ENCODE measurements at regions not wholly inside any gene's neighbourhood (a gene's known extent, or its start where the extent isn't known, plus 50 kb on each side); places are given as distances from the start of the nearest gene placed in this dataset.

DNA sequence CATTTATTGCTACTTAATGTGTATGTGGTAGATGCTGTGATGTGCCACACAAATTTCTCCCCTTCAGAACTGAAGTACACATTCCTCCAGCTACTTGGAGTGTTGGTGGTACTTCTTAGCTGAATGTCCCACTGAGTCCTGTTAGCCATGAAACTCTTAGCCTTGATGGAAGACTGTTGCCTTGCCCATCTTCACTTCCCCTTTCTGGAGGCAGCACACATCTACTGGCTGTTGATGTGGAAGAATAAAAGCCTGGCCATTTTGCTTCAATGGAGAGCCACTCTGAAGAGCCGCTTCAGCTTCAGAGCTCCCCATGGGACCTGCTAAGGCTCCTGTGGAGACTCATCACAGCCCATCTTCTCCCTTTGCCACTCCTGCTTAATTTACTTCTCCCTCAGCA, 157.7 kb upstream of the PITX2 start:
- no peak for TF ChIP-seq POLR2A (IDR thresholded peaks at IDR 0.05; ENCODE audit: low read length)
- TF ChIP-seq JUNB (IDR thresholded peaks at IDR 0.05): no peak
- TF ChIP-seq, protein P1, sequence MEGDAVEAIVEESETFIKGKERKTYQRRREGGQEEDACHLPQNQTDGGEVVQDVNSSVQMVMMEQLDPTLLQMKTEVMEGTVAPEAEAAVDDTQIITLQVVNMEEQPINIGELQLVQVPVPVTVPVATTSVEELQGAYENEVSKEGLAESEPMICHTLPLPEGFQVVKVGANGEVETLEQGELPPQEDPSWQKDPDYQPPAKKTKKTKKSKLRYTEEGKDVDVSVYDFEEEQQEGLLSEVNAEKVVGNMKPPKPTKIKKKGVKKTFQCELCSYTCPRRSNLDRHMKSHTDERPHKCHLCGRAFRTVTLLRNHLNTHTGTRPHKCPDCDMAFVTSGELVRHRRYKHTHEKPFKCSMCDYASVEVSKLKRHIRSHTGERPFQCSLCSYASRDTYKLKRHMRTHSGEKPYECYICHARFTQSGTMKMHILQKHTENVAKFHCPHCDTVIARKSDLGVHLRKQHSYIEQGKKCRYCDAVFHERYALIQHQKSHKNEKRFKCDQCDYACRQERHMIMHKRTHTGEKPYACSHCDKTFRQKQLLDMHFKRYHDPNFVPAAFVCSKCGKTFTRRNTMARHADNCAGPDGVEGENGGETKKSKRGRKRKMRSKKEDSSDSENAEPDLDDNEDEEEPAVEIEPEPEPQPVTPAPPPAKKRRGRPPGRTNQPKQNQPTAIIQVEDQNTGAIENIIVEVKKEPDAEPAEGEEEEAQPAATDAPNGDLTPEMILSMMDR (IDR thresholded peaks at IDR 0.05): no peak
- no peak for TF ChIP-seq PHF8 (IDR thresholded peaks at IDR 0.05; ENCODE audit: borderline replicate concordance, low read depth)
- no peak for TF ChIP-seq EP300 (IDR thresholded peaks at IDR 0.05)
- no peak for TF ChIP-seq NFE2L2 (conservative IDR thresholded peaks at IDR 0.05; ENCODE audit: low read length)
- TF ChIP-seq, protein P2, sequence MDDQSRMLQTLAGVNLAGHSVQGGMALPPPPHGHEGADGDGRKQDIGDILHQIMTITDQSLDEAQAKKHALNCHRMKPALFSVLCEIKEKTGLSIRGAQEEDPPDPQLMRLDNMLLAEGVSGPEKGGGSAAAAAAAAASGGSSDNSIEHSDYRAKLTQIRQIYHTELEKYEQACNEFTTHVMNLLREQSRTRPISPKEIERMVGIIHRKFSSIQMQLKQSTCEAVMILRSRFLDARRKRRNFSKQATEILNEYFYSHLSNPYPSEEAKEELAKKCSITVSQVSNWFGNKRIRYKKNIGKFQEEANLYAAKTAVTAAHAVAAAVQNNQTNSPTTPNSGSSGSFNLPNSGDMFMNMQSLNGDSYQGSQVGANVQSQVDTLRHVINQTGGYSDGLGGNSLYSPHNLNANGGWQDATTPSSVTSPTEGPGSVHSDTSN (IDR thresholded peaks at IDR 0.05): no peak
- no peak for TF ChIP-seq RFX5 (IDR thresholded peaks at IDR 0.05)
- TF ChIP-seq, protein P3, sequence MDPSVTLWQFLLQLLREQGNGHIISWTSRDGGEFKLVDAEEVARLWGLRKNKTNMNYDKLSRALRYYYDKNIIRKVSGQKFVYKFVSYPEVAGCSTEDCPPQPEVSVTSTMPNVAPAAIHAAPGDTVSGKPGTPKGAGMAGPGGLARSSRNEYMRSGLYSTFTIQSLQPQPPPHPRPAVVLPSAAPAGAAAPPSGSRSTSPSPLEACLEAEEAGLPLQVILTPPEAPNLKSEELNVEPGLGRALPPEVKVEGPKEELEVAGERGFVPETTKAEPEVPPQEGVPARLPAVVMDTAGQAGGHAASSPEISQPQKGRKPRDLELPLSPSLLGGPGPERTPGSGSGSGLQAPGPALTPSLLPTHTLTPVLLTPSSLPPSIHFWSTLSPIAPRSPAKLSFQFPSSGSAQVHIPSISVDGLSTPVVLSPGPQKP (IDR thresholded peaks at IDR 0.05; ENCODE audit: low read depth, low read length): no peak
